Hepatic stellate cell (primary cell): ENCODE measurements at regions not wholly inside any gene's neighbourhood (a gene's known extent, or its start where the extent isn't known, plus 50 kb on each side); places are given as distances from the start of the nearest gene placed in this dataset.

Experiments used
- DNase-seq: peaks from one replicate; pipeline ENCODE4 v3.0.0; 2011; ENCODE audit warnings: low spot score

GRCh38 chr13:73212482-73212881 is 153.7 kb downstream of the KLF5 start:
- DNase-seq: no peak

- no peak for DNase-seq
Measured at GRCh38 chr13:73210218-73210883, 151.5 kb downstream of the KLF5 start.

- DNase-seq: no peak
Measured at GRCh38 chr13:73204952-73205351, 146.1 kb downstream of the KLF5 start.

GRCh38 chr13:73201626-73202025 is 142.8 kb downstream of the KLF5 start:
- DNase-seq: no peak

- no peak for DNase-seq
Measured at GRCh38 chr13:73198991-73199411, 140.2 kb downstream of the KLF5 start.

GRCh38 chr13:73195091-73195490 is 136.3 kb downstream of the KLF5 start:
- no peak for DNase-seq

- no peak for DNase-seq
Measured at GRCh38 chr13:73194310-73194709, 135.5 kb downstream of the KLF5 start.

GRCh38 chr13:73193554-73193953 is 134.7 kb downstream of the KLF5 start:
- DNase-seq: no peak

- no peak for DNase-seq
Measured at GRCh38 chr13:73190477-73190876, 131.7 kb downstream of the KLF5 start.

GRCh38 chr13:73189776-73190175 is 131.0 kb downstream of the KLF5 start:
- DNase-seq: no peak

GRCh38 chr13:73189362-73189761 is 130.6 kb downstream of the KLF5 start:
- DNase-seq: no peak

- DNase-seq: no peak
Measured at GRCh38 chr13:73187106-73187505, 128.3 kb downstream of the KLF5 start.

- no peak for DNase-seq
Measured at GRCh38 chr13:73179650-73180274, 121.0 kb downstream of the KLF5 start.

- no peak for DNase-seq
Measured at GRCh38 chr13:73177916-73178565, 119.2 kb downstream of the KLF5 start.

GRCh38 chr13:73177017-73177416 is 118.2 kb downstream of the KLF5 start:
- DNase-seq: no peak

GRCh38 chr13:73174521-73175010 is 115.8 kb downstream of the KLF5 start:
- DNase-seq: no peak

- DNase-seq: no peak
Measured at GRCh38 chr13:73173279-73173811, 114.5 kb downstream of the KLF5 start.

GRCh38 chr13:73171926-73172325 is 113.1 kb downstream of the KLF5 start:
- no peak for DNase-seq

GRCh38 chr13:73171271-73171682 is 112.5 kb downstream of the KLF5 start:
- DNase-seq: no peak

- no peak for DNase-seq
Measured at GRCh38 chr13:73169971-73170370, 111.2 kb downstream of the KLF5 start.

GRCh38 chr13:73168953-73169401 is 110.2 kb downstream of the KLF5 start:
- no peak for DNase-seq

- no peak for DNase-seq
Measured at GRCh38 chr13:73168226-73168952, 109.6 kb downstream of the KLF5 start.
